IMR-90 (cell line): ENCODE measurements at regions not wholly inside any gene's neighbourhood (a gene's known extent, or its start where the extent isn't known, plus 50 kb on each side); places are given as distances from the start of the nearest gene placed in this dataset.

Experiments
- ATAC-seq: fragments of 200-7000 bp; cut with Tn5 transposase; 2 replicates; pipeline ENCODE4 v1.9.1; 2020; ENCODE audit warnings: low read depth, mild to moderate bottlenecking, moderate library complexity
- BruUV-seq: library from RNA; stranded (reverse); fragments of 400-500 nt; replicated peaks from 2 replicates; lab custom pipeline; 2021; lab: Mats Ljungman, UMichigan
- CTCF ChIA-PET: fragments of 300-600 bp; formaldehyde crosslinking; extraction: SDS; loops from one replicate; lab custom pipeline; 2021; ENCODE audit warnings: antibody characterized with exemption; lab: Yijun Ruan, JAX
- POLR2A ChIA-PET: fragments of 300-600 bp; sonication (Branson Sonifier 250); formaldehyde crosslinking; loops from one replicate; lab custom pipeline; 2022; ENCODE audit warnings: antibody characterized with exemption; ENCODE audit not compliant: unreplicated experiment; lab: Charles Lee
- DNase-seq: peaks from one replicate; pipeline ENCODE4 v3.0.0; 2013
- H2AFZ ChIP-seq: replicated peaks from 2 replicates; pipeline ENCODE3; 2013; ENCODE audit warnings: low read length, mild to moderate bottlenecking; ENCODE audit not compliant: poor library complexity
- H2AK5ac ChIP-seq: 2 replicates; pipeline ENCODE4 v1.6.1; 2013; ENCODE audit warnings: low read depth, low read length, inconsistent platforms
- H2AK9ac ChIP-seq: replicated peaks from 2 replicates; pipeline ENCODE3; 2013; ENCODE audit warnings: mild to moderate bottlenecking, low read depth, low read length, moderate library complexity; ENCODE audit not compliant: poor library complexity
- H2BK120ac ChIP-seq: 2 replicates; pipeline ENCODE4 v1.6.1; 2013; ENCODE audit warnings: low read depth, low read length, inconsistent platforms
- H2BK15ac ChIP-seq: 3 replicates; pipeline ENCODE4 v1.6.1; 2013; ENCODE audit warnings: low read depth, low read length, inconsistent platforms
- H2BK20ac ChIP-seq: 2 replicates; pipeline ENCODE4 v1.6.1; 2013; ENCODE audit warnings: low read depth, mild to moderate bottlenecking, inconsistent platforms, low read length, moderate library complexity
- H2BK5ac ChIP-seq: 2 replicates; pipeline ENCODE4 v1.6.1; 2013; ENCODE audit warnings: mild to moderate bottlenecking, low read depth, low read length, inconsistent platforms; ENCODE audit not compliant: poor library complexity, severe bottlenecking
- H3K14ac ChIP-seq: replicated peaks from 2 replicates; pipeline ENCODE4 v1.6.1; 2013; ENCODE audit warnings: low read depth, low read length, inconsistent platforms
- H3K18ac ChIP-seq: 2 replicates; pipeline ENCODE4 v1.6.1; 2013; ENCODE audit warnings: low read depth, low read length, control low read depth
- H3K23ac ChIP-seq: 2 replicates; pipeline ENCODE4 v1.6.1; 2013; ENCODE audit warnings: low read depth, low read length, inconsistent platforms
- H3K27ac ChIP-seq: 2 replicates; pipeline ENCODE4 v1.5.1; 2013; ENCODE audit warnings: mild to moderate bottlenecking, control low read depth, low read length; ENCODE audit not compliant: insufficient read depth
- H3K27me3 ChIP-seq: 2 replicates; pipeline ENCODE4 v1.6.1; 2013; ENCODE audit warnings: low read length; ENCODE audit not compliant: control insufficient read depth, insufficient read depth
- H3K36me3 ChIP-seq: 2 replicates; pipeline ENCODE4 v1.6.1; 2013; ENCODE audit warnings: low read length, mixed read lengths; ENCODE audit not compliant: control insufficient read depth, insufficient read depth
- H3K4ac ChIP-seq: 2 replicates; pipeline ENCODE4 v1.6.1; 2013; ENCODE audit warnings: low read depth, low read length, inconsistent platforms
- H3K4me1 ChIP-seq: 2 replicates; pipeline ENCODE4 v1.6.1; 2013; ENCODE audit warnings: low read length, mixed read lengths; ENCODE audit not compliant: control insufficient read depth, insufficient read depth
- H3K4me2 ChIP-seq: 2 replicates; pipeline ENCODE4 v1.6.1; 2013; ENCODE audit warnings: low read depth, mild to moderate bottlenecking, control low read depth, low read length, moderate library complexity
- H3K4me3 ChIP-seq: 2 replicates; pipeline ENCODE4 v1.5.1; 2013; ENCODE audit warnings: low read depth, mild to moderate bottlenecking, control low read depth, low read length, moderate library complexity; ENCODE audit not compliant: insufficient read depth
- H3K56ac ChIP-seq: 2 replicates; pipeline ENCODE4 v1.6.1; 2013; ENCODE audit warnings: low read length, inconsistent platforms; ENCODE audit not compliant: insufficient read depth; ENCODE audit errors: extremely low read depth
- H3K79me1 ChIP-seq, 2 experiments: 2 replicates each; pipeline ENCODE4 v1.6.1; 2013; ENCODE audit warnings: low read length in 2 of 2, inconsistent platforms in 1 of 2, low read depth in 1 of 2
- H3K9ac ChIP-seq: 2 replicates; pipeline ENCODE4 v1.6.1; 2013; ENCODE audit warnings: low read depth, low read length, control low read depth
- H3K9me1 ChIP-seq: 2 replicates; pipeline ENCODE4 v1.6.1; 2013; ENCODE audit warnings: low read length, inconsistent platforms; ENCODE audit not compliant: insufficient read depth
- H3K9me3 ChIP-seq: 2 replicates; pipeline ENCODE4 v1.6.1; 2013; ENCODE audit warnings: low read length; ENCODE audit not compliant: control insufficient read depth, insufficient read depth
- H4K20me1 ChIP-seq: 2 replicates; pipeline ENCODE4 v1.6.1; 2013; ENCODE audit warnings: low read length, inconsistent platforms; ENCODE audit not compliant: insufficient read depth
- H4K5ac ChIP-seq: 2 replicates; pipeline ENCODE4 v1.6.1; 2013; ENCODE audit warnings: mild to moderate bottlenecking, low read depth, low read length, control low read depth
- H4K8ac ChIP-seq, 2 experiments: 2 replicates each; pipeline ENCODE4 v1.6.1; 2013; ENCODE audit warnings: low read depth in 2 of 2, low read length in 2 of 2, control low read depth in 1 of 2, inconsistent platforms in 1 of 2
- H4K91ac ChIP-seq: 2 replicates; pipeline ENCODE4 v1.6.1; 2013; ENCODE audit warnings: low read depth, low read length, inconsistent platforms; ENCODE audit not compliant: insufficient read depth
- BHLHE40 ChIP-seq: fragments of 150-350 bp; IDR thresholded peaks from 2 replicates; pipeline ENCODE4 v1.6.1; 2016; ENCODE audit warnings: mild to moderate bottlenecking, low read depth, low read length
- CEBPB ChIP-seq: IDR thresholded peaks from 2 replicates; pipeline ENCODE4 v1.6.1; 2012; ENCODE audit warnings: low read depth, low read length, improper control_type of control experiment
- CHD1 ChIP-seq: IDR thresholded peaks from 2 replicates; pipeline ENCODE4 v1.6.1; 2012; ENCODE audit warnings: low read depth, low read length, improper control_type of control experiment
- ELK1 ChIP-seq: fragments of 150-350 bp; IDR thresholded peaks from 2 replicates; pipeline ENCODE4 v1.6.1; 2016; ENCODE audit warnings: low read depth, mild to moderate bottlenecking, low read length, moderate library complexity, borderline replicate concordance
- FOS ChIP-seq: fragments of 150-350 bp; IDR thresholded peaks from 2 replicates; pipeline ENCODE4 v1.6.1; 2016; ENCODE audit warnings: low read depth, low read length
- MAFK ChIP-seq: IDR thresholded peaks from 2 replicates; pipeline ENCODE4 v1.6.1; 2012; ENCODE audit warnings: low read depth, low read length, improper control_type of control experiment
- MAZ ChIP-seq: IDR thresholded peaks from 2 replicates; pipeline ENCODE4 v1.6.1; 2012; ENCODE audit warnings: low read depth, mild to moderate bottlenecking, low read length, improper control_type of control experiment, moderate library complexity, borderline replicate concordance
- MXI1 ChIP-seq: IDR thresholded peaks from 2 replicates; pipeline ENCODE4 v1.6.1; 2012; ENCODE audit warnings: low read depth, mild to moderate bottlenecking, low read length, moderate library complexity, borderline replicate concordance
- NFE2L2 ChIP-seq: fragments of 150-350 bp; IDR thresholded peaks from 2 replicates; pipeline ENCODE4 v1.6.1; 2016; ENCODE audit warnings: low read depth, mild to moderate bottlenecking, low read length
- POLR2A ChIP-seq: IDR thresholded peaks from 2 replicates; pipeline ENCODE4 v1.6.1; 2012; ENCODE audit warnings: mild to moderate bottlenecking, low read depth, low read length
- RAD21 ChIP-seq: IDR thresholded peaks from 2 replicates; pipeline ENCODE4 v1.6.1; 2012; ENCODE audit warnings: low read length, improper control_type of control experiment
- RCOR1 ChIP-seq: IDR thresholded peaks from 2 replicates; pipeline ENCODE4 v1.6.1; 2012; ENCODE audit warnings: mild to moderate bottlenecking, low read length, improper control_type of control experiment; ENCODE audit not compliant: insufficient replicate concordance
- RFX5 ChIP-seq: IDR thresholded peaks from 2 replicates; pipeline ENCODE4 v1.8.0; 2012; ENCODE audit warnings: low read depth, mild to moderate bottlenecking, low read length, moderate library complexity
- SMC3 ChIP-seq: fragments of 150-350 bp; IDR thresholded peaks from 2 replicates; pipeline ENCODE4 v1.6.1; 2016; ENCODE audit warnings: low read depth, mild to moderate bottlenecking, antibody characterized with exemption, low read length, moderate library complexity
- USF2 ChIP-seq: fragments of 150-350 bp; IDR thresholded peaks from 2 replicates; pipeline ENCODE4 v1.6.1; 2017; ENCODE audit warnings: mild to moderate bottlenecking, antibody characterized with exemption, low read length, low read depth
- WGBS, 2 experiments: methylation state at CpG; one replicate each; pipeline versions ENCODE4 v1.1.5 to v1.1.7; 2013; ENCODE audit warnings: missing lambda C conversion rate in 2 of 2; ENCODE audit not compliant: insufficient read length in 1 of 2; ENCODE audit errors: extremely low coverage in 2 of 2; 5-methylcytosine and 5-hydroxymethylcytosine counted together
- dilution Hi-C: fragments of 300-500 bp; cut with HindIII; formaldehyde crosslinking; loops from one replicate; pipeline ENCODE4 v1.14.3; 2018; ENCODE audit warnings: low sequenced_read_pairs; ENCODE audit not compliant: unreplicated experiment
- in situ Hi-C: fragments of 300-500 bp; cut with MboI; formaldehyde crosslinking; loops from 3 replicates; pipeline ENCODE4 v1.14.3; 2019; ENCODE audit warnings: low sequenced_read_pairs, inconsistent platforms, mixed read lengths
- intact Hi-C: fragments of 100-400 bp; cut with micrococcal nuclease; formaldehyde crosslinking; loops from 2 replicates; pipeline ENCODE4 v1.10.0; 2022
- TF ChIP-seq, protein P1 (sequence below): conservative IDR thresholded peaks from 2 replicates; pipeline ENCODE4 v1.5.1; 2012; ENCODE audit warnings: mild to moderate bottlenecking, low read depth, low read length, improper control_type of control experiment

DNA sequence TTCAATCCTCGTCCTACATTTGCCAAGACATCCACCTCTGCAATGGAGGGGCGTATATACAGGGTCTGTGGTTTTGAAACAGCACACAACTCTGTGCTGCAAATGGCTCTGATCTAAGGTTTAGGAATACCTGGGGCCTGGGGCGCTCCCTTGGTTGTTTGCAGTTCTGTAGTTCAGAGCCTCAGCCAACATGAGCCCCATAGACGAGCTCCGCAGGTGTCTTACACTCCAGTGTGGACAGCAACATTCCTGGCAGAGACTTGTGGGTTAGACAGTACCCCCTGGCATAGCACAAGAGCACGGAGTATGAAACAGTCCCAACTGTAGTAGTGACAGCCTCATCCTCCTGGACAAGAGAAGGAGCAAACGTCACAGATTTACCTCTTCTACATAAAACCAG, 120.3 kb upstream of the BARHL2 start:
- H3K4ac ChIP-seq: no peak overlapping the region
- peaks cover 88% of the 10 kb centered on the region for H3K27me3 ChIP-seq
- no peak overlapping the region for H3K18ac ChIP-seq
- dilution Hi-C loops (no loop called here), in situ Hi-C loops (no loop called here), intact Hi-C loops (no loop called here)
- H2BK20ac ChIP-seq: no peak overlapping the region
- H2BK15ac ChIP-seq: no peak overlapping the region
- POLR2A ChIA-PET: no interaction called here
- no peaks in the 10 kb centered on the region for H3K4me1 ChIP-seq
- no peaks in the 10 kb centered on the region for H3K79me1 ChIP-seq
- no peak overlapping the region for H4K8ac ChIP-seq
- no peak overlapping the region for H3K14ac ChIP-seq
- TF ChIP-seq MAZ (no peak), POLR2A (no peak), ELK1 (no peak), RAD21 (no peak), CEBPB (no peak), MXI1 (no peak), RCOR1 (no peak), RFX5 (no peak), USF2 (no peak), NFE2L2 (no peak), SMC3 (no peak), CHD1 (no peak), BHLHE40 (no peak), FOS (no peak), MAFK (no peak)
- TF ChIP-seq, protein P1, sequence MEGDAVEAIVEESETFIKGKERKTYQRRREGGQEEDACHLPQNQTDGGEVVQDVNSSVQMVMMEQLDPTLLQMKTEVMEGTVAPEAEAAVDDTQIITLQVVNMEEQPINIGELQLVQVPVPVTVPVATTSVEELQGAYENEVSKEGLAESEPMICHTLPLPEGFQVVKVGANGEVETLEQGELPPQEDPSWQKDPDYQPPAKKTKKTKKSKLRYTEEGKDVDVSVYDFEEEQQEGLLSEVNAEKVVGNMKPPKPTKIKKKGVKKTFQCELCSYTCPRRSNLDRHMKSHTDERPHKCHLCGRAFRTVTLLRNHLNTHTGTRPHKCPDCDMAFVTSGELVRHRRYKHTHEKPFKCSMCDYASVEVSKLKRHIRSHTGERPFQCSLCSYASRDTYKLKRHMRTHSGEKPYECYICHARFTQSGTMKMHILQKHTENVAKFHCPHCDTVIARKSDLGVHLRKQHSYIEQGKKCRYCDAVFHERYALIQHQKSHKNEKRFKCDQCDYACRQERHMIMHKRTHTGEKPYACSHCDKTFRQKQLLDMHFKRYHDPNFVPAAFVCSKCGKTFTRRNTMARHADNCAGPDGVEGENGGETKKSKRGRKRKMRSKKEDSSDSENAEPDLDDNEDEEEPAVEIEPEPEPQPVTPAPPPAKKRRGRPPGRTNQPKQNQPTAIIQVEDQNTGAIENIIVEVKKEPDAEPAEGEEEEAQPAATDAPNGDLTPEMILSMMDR: no peak
- WGBS, 2 experiments: 20% methylated on average over 3 of the region's 7 CpGs; no CpG with 5 or more reads in 1 of the 2 experiments
- BruUV-seq: no TSS peak
- no peak overlapping the region for H3K27ac ChIP-seq
- no peak overlapping the region for H2BK120ac ChIP-seq
- no peak overlapping the region for H3K56ac ChIP-seq
- peaks cover 10% of the 10 kb centered on the region; the same call in 1 of the 2 replicates for H3K9me3 ChIP-seq
- no peak overlapping the region for H3K9ac ChIP-seq
- no peak overlapping the region for H2BK5ac ChIP-seq
- no peak overlapping the region for H2AFZ ChIP-seq
- H2AK9ac ChIP-seq: no peak overlapping the region
- no peaks in the 10 kb centered on the region for H3K9me1 ChIP-seq
- CTCF ChIA-PET: no interaction called here
- no peaks in the 10 kb centered on the region for H4K20me1 ChIP-seq
- no peak overlapping the region for H3K4me3 ChIP-seq
- no peak for ATAC-seq
- H4K91ac ChIP-seq: no peak overlapping the region
- DNase-seq: no peak
- H3K4me2 ChIP-seq: no peak overlapping the region
- H3K23ac ChIP-seq: no peak overlapping the region
- no peaks in the 10 kb centered on the region for H3K36me3 ChIP-seq
- no peak overlapping the region for H2AK5ac ChIP-seq
- H4K5ac ChIP-seq: no peak overlapping the region
